Right cardiac atrium (tissue), 5 donors: ENCODE measurements at regions not wholly inside any gene's neighbourhood (a gene's known extent, or its start where the extent isn't known, plus 50 kb on each side); places are given as distances from the start of the nearest gene placed in this dataset.

Source experiments
- ATAC-seq, 2 donors: fragments of 200-7000 bp; cut with Tn5 transposase; one replicate each; pipeline versions ENCODE4 v1.8.0 to v1.9.1; 2020; ENCODE audit warnings: moderate library complexity in 2 of 2, mild to moderate bottlenecking in 1 of 2
- DNase-seq, 3 donors: peaks; one replicate each; pipeline ENCODE4 v3.0.0-alpha.2; 2020
- H3K27ac ChIP-seq: one replicate; pipeline ENCODE4 v1.5.1; 2013; ENCODE audit warnings: mild to moderate bottlenecking, low read length, control low read depth, moderate library complexity
- H3K27me3 ChIP-seq: one replicate; pipeline ENCODE4 v1.6.1; 2013; ENCODE audit not compliant: control insufficient read depth, insufficient read depth
- H3K4me1 ChIP-seq: one replicate; pipeline ENCODE4 v1.6.1; 2013; ENCODE audit warnings: low read length; ENCODE audit not compliant: control insufficient read depth, insufficient read depth
- H3K4me3 ChIP-seq: one replicate; pipeline ENCODE4 v1.5.1; 2013; ENCODE audit warnings: low read length, control low read depth
- H3K9me3 ChIP-seq: one replicate; pipeline ENCODE4 v1.6.1; 2013; ENCODE audit warnings: low read length; ENCODE audit not compliant: control insufficient read depth
- WGBS: extraction: QIAGEN DNeasy Blood & Tissue Kit; methylation state at CpG from one replicate; pipeline ENCODE4 v1.1.7; 2013; 5-methylcytosine and 5-hydroxymethylcytosine counted together
- intact Hi-C, 4 donors: fragments of 100-400 bp; cut with DNase I; formaldehyde crosslinking; loops; one replicate each; pipeline versions ENCODE4 v1.11.0 to v1.14.0; 2022 to 2023
- donor health status: healthy with polysubstance abuse.
- donor health status: DM: no; HTN: yes; CAD: no.
- donor health status: DM: no; HTN: no; CAD: no.
- donor health status: DM: no; HTN: yes; CAD: no; lungs with severe emphysema.
- donor health status: DM: yes; HTN: yes; CAD: no.

DNA sequence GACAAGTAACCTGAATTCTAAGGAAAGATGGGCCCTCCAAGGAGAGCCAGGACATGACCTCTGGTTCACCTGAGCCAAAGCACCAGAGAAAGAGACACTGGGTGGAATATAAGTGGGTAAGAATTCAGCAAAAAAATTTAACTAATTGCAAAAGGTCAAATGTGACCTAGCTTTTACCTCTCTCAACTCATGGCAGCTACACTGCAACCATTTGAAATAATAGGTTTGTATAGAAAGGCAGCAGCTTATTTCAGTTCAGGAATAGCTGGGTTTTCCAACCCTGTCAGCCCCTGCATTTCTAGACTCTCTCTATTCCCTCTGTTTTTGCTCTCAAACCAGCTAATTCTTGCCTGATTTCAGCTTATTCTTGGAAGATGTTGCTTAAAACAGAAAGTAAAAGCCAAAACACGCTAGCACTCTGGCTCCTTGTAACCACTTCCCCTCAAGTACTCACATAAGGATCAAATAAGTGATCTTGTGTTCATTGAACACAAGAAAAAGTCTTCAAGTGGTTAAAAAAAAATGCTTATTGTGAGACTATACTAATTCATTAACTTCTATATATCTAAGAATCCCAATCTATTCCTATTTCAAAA lies 101.1 kb upstream of the NR4A3 start:
- intact Hi-C loops: no loop called here
- no peaks in the 10 kb centered on the region for H3K9me3 ChIP-seq
- no peak overlapping the region for H3K27ac ChIP-seq
- no peaks in the 10 kb centered on the region for H3K4me1 ChIP-seq
- H3K4me3 ChIP-seq: peak overlapping the region; percentile 22
- no peak for DNase-seq
- 45% methylated on average over 1 of the region's 1 CpG for WGBS
- no peaks in the 10 kb centered on the region for H3K27me3 ChIP-seq
- ATAC-seq: no peak

DNA sequence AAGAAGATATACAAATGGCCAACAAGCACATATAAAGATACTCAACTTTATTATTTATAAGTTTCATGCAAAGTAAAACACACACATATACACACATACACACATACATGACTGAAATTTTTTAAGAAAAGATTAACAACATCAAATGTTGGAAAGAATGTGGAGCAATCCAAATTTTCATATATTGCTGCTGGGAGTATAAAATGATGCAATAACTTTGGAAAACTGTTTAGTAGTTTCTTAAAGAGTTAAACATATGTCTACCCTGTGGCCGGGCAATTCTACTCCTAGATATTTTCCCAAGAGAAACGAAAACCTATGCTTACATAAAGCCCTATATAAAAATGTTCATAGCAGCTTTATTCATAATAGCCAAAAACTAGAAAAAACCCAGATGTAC lies 99.8 kb upstream of the NR4A3 start:
- Histone ChIP-seq H3K4me1 (peaks cover 2% of the 10 kb centered on the region), H3K4me3 (no peak overlapping the region), H3K27ac (no peak overlapping the region), H3K27me3 (no peaks in the 10 kb centered on the region), H3K9me3 (no peaks in the 10 kb centered on the region)
- WGBS: 71% methylated on average over 2 of the region's 2 CpGs
- DNase-seq (no peak), ATAC-seq (no peak)
- intact Hi-C loops: no loop called here

DNA sequence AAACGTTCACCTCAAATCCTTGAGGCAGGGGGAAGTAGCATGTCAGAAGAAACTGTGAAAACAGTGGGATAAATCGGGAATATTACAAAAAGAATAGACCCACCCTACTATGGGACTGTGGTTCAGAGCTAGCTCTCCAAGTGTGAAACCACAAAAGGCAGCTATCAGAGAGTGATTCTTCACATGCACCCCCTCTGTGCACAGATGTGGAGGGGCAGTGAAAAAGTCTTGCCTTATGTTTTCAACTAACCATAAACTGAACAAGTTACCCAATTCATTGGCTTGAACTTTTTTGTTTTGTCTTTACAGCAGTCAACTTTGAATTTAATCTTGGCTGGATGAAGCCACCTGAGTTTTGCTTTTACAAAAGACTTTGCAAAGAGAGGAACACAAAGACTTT lies 98.8 kb upstream of the NR4A3 start:
- 66% methylated on average over 2 of the region's 2 CpGs for WGBS
- Histone ChIP-seq H3K9me3 (no peaks in the 10 kb centered on the region), H3K4me3 (no peak overlapping the region), H3K27me3 (no peaks in the 10 kb centered on the region), H3K4me1 (peaks cover 2% of the 10 kb centered on the region), H3K27ac (no peak overlapping the region)
- DNase-seq (no peak), ATAC-seq (no peak)
- intact Hi-C loops: no loop called here

DNA sequence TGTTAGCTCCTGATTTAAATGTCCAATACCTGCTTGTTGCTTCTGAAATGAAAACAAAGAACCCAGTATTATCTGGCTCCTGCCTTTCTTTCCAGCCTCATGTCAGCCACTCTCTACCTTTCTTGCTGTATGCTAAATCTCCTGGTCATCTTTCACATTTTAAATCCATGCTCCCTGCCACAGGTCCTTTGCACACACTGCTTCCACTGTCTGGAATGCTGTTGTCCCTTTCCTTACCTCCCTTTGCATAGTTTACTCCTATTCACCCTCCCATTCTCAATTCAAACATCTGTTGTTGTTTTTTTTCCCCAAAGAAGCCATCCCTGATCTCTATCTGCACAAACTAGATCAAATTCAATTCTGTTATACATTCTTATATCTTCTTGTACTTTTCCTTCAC lies 97.0 kb upstream of the NR4A3 start:
- no peak for ATAC-seq
- intact Hi-C loops: no loop called here
- no peak overlapping the region for H3K4me3 ChIP-seq

DNA sequence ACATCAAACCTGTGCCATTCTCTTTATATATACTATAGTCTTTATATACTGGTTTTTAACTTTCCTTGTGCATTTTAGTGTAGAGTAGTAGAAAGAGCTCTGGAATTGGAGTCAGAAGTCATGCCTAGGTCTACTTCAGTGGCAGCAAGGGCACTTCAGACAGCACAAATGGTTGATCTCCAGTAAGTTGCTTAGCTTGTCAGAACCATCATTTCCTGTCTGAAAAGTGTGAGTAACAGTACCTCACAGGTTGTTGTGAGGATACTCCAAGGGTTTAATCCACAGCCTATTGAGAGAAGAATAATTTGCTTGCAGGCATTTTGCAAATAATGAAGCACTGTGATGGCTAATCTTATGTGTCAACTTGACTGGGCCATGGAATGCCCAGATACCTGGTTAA lies 95.8 kb upstream of the NR4A3 start:
- intact Hi-C loops: no loop called here
- no peaks in the 10 kb centered on the region for H3K27me3 ChIP-seq
- DNase-seq (no peak), ATAC-seq (no peak)
- no peaks in the 10 kb centered on the region for H3K9me3 ChIP-seq
- H3K27ac ChIP-seq: no peak overlapping the region
- H3K4me3 ChIP-seq: no peak overlapping the region
- H3K4me1 ChIP-seq: peaks cover 2% of the 10 kb centered on the region

More for the DNA sequence above, 97.0 kb upstream of the NR4A3 start:
- DNase-seq: no peak
- Histone ChIP-seq H3K9me3 (no peaks in the 10 kb centered on the region), H3K27ac (no peak overlapping the region), H3K4me1 (peaks cover 2% of the 10 kb centered on the region), H3K27me3 (no peaks in the 10 kb centered on the region)

DNA sequence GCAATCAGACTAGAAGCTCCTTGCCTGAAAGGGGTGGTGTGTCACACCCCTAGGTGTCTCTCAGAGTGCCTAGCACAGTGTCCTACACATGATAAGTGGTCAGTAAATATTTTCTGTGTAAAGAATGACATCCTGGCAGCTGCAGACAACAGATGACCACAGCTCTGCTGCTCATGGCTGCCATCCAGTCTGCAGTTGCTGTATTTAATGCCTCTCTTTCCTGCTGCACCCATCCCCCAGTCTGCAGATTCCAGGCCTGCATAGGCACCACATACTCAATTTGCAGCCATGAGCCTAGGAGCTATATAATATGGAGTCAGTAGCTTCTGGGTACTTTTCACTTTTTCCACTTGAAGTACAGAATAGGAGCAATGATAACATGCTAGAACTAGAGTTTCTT lies 94.9 kb upstream of the NR4A3 start:
- ATAC-seq (peak in 1 of 2 donors; percentile 31), DNase-seq (peak in 2 of 3 donors; percentile 28 to 58)
- Histone ChIP-seq H3K4me1 (peaks cover 2% of the 10 kb centered on the region), H3K27ac (no peak overlapping the region), H3K27me3 (no peaks in the 10 kb centered on the region), H3K9me3 (no peaks in the 10 kb centered on the region), H3K4me3 (no peak overlapping the region)
- intact Hi-C loops: no loop called here

DNA sequence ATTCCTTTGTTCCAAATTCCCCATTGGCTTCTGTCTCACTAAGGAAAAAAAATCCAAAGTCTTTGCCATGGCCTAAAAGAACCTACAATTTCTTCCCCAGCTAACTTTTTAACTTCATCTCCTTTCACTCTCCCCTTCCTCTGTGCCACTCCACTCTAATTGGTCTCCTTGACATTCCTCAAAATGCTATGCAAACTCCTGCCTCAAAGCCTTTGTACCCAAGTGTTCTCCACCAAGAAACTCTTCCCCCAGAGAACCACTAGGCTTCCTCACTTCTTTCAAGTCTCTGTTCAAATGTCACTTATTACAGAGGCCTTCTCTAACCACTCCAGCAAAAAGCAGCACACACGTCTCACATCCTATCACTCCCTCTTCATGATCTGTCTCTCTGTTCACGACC lies 91.6 kb upstream of the NR4A3 start:
- H3K4me3 ChIP-seq: no peak overlapping the region
- intact Hi-C loops: no loop called here
- no peaks in the 10 kb centered on the region for H3K27me3 ChIP-seq
- no peak overlapping the region for H3K27ac ChIP-seq
- no peak for ATAC-seq
- no peaks in the 10 kb centered on the region for H3K9me3 ChIP-seq
- peaks cover 6% of the 10 kb centered on the region for H3K4me1 ChIP-seq
- DNase-seq: no peak
- WGBS: 90% methylated on average over 2 of the region's 2 CpGs

DNA sequence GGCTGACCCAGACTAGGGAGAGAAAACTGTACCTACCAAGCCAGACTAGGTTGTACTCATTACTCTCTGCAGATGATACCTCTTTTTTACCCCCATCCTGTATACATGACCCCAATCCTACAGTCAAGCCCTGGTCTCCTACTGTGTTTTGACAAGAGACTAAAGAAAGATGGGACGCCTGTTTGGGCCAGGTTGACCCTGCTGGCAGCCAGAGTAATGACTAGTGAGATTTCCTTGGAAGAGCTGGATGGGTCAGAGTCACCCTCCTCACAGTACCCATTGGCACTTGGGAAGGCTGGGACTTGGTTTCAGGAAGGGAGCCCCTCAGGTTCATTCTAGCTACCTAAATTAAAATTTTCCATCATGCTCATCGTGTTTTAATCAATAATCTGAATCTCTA lies 89.7 kb upstream of the NR4A3 start:
- H3K27me3 ChIP-seq: no peaks in the 10 kb centered on the region
- H3K27ac ChIP-seq: no peak overlapping the region
- ATAC-seq (no peak), DNase-seq (no peak)
- H3K4me1 ChIP-seq: peaks cover 4% of the 10 kb centered on the region
- WGBS: 78% methylated on average over 2 of the region's 2 CpGs
- H3K4me3 ChIP-seq: no peak overlapping the region
- intact Hi-C loops: no loop called here
- H3K9me3 ChIP-seq: no peaks in the 10 kb centered on the region

DNA sequence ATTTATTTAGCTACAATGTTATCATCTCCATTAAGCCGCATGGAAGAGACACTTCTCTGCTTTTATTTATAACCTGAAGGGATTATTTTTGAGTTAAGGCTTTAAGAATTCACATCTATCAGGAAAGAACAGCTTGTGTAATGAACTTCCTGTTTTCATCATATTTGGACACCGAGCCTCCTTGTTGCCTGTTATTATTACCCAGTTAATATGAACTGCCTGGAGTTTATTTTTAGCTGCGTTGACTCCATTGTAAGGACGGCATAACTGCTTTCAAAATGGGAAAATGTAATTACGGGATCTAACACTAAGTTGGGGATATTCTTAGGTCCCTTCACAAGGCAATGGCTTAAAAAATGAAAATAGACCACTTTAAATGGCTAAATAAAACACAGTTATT lies 89.0 kb upstream of the NR4A3 start:
- H3K4me3 ChIP-seq: peak overlapping the region; percentile 17
- WGBS: 10% methylated on average over 5 of the region's 5 CpGs
- peak; percentile 55 to 64 for ATAC-seq

DNA sequence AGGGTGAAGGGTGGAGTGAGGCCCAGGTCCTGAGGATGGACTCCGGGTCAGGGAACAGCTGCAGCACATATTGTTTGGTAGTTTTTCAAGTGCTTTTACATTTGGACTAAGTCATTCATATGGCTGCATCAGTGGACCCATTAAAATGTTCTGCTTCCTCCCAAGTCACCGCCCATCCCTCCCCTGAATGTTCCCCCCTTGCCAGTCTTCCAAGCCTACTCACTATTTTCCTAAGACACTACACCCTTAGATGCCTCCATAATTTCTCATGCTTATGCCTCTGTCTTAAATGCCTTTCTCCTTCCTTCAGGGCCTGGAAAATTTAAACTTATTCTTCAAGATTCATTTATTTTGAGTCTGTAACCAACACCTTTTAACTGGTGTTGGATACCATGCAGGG lies 86.6 kb upstream of the NR4A3 start:
- ATAC-seq (no peak), DNase-seq (no peak)
- WGBS: 97% methylated on average over 2 of the region's 2 CpGs
- Histone ChIP-seq H3K9me3 (no peaks in the 10 kb centered on the region), H3K27me3 (no peaks in the 10 kb centered on the region), H3K4me3 (no peak overlapping the region), H3K27ac (no peak overlapping the region), H3K4me1 (peaks cover 4% of the 10 kb centered on the region)
- intact Hi-C loops: no loop called here

More for the DNA sequence above, 89.0 kb upstream of the NR4A3 start:
- Histone ChIP-seq H3K4me1 (peaks cover 4% of the 10 kb centered on the region), H3K9me3 (no peaks in the 10 kb centered on the region), H3K27me3 (no peaks in the 10 kb centered on the region), H3K27ac (no peak overlapping the region)
- intact Hi-C loops: no loop called here
- DNase-seq: no peak

DNA sequence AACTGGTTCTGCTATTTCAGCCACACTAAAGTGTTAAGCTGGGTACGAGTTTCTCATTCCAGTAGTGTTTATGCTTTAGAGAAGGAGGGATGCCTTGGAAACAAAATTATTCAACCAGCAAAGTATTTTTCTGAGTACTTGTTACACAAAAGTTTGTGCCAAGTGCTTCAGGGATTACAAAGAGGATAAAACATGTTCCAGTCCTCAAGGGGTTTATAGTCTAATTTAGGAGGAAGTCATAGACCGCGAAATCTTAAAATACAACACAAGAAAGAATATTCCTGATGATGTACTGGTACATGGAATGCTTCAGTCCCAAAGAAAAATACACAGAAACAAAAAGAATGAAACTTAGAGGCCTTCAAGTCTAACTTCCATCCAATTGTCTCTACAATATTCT lies 85.4 kb upstream of the NR4A3 start:
- 66% methylated on average over 3 of the region's 3 CpGs for WGBS
- H3K4me1 ChIP-seq: peaks cover 4% of the 10 kb centered on the region
- intact Hi-C loops: no loop called here
- H3K4me3 ChIP-seq: no peak overlapping the region
- DNase-seq: no peak
- no peak for ATAC-seq
- no peaks in the 10 kb centered on the region for H3K9me3 ChIP-seq
- no peak overlapping the region for H3K27ac ChIP-seq
- no peaks in the 10 kb centered on the region for H3K27me3 ChIP-seq

DNA sequence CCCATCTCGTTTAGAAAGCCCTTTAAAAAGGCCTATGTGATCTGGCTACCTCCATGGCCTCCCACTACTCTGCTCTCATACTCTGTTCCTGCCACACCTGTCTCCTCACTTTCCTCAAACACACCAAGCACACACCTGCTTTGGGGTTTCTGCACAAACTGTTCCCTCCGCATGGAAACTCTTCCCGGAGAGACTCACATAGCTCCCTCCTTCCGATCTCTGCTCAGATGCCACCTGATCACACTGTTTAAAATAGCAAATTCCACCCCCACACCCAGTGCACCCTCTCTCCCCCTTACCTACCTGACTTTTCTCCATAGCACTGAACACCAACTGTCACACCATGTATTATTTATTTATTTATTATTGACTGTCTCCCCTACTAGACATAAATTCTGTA lies 84.0 kb upstream of the NR4A3 start:
- no peak overlapping the region for H3K4me3 ChIP-seq
- intact Hi-C loops: no loop called here
- no peak for ATAC-seq
- H3K27ac ChIP-seq: no peak overlapping the region
- H3K27me3 ChIP-seq: no peaks in the 10 kb centered on the region
- WGBS: 94% methylated on average over 4 of the region's 4 CpGs
- DNase-seq: no peak
- peaks cover 2% of the 10 kb centered on the region for H3K4me1 ChIP-seq
- no peaks in the 10 kb centered on the region for H3K9me3 ChIP-seq
